Nephron progenitor cell (in vitro differentiated cells): ENCODE measurements at regions not wholly inside any gene's neighbourhood (a gene's known extent, or its start where the extent isn't known, plus 50 kb on each side); places are given as distances from the start of the nearest gene placed in this dataset.
A peak's percentile ranks its signal among the peaks of the same experiment; 100 is the strongest.

Experiments
- DNase-seq: peaks from one replicate; pipeline ENCODE4 v3.0.0; 2021
- H3K27ac Mint-ChIP-seq: 2 replicates; pipeline ENCODE4 v1.8.0; 2021; ENCODE audit warnings: mild to moderate bottlenecking, moderate library complexity, mixed read lengths
- H3K27me3 Mint-ChIP-seq: 2 replicates; pipeline ENCODE4 v1.8.0; 2021; ENCODE audit warnings: mild to moderate bottlenecking, low read depth, mixed read lengths; ENCODE audit not compliant: poor library complexity
- H3K36me3 Mint-ChIP-seq: 2 replicates; pipeline ENCODE4 v1.8.0; 2021; ENCODE audit warnings: low read depth, mixed read lengths
- H3K4me1 Mint-ChIP-seq: 2 replicates; pipeline ENCODE4 v1.8.0; 2021; ENCODE audit warnings: mixed read lengths
- H3K4me3 Mint-ChIP-seq: 2 replicates; pipeline ENCODE4 v1.8.0; 2021; ENCODE audit warnings: mild to moderate bottlenecking, moderate library complexity, mixed read lengths
- H3K9me3 Mint-ChIP-seq: 2 replicates; pipeline ENCODE4 v1.8.0; 2021; ENCODE audit warnings: mild to moderate bottlenecking, moderate library complexity, mixed read lengths
- TF ChIP-seq, protein P1 (sequence below): fragments of 200-600 bp; sonication (generic); IDR thresholded peaks from 2 replicates; pipeline ENCODE4 v1.5.0; 2021; ENCODE audit warnings: antibody characterized with exemption

DNA sequence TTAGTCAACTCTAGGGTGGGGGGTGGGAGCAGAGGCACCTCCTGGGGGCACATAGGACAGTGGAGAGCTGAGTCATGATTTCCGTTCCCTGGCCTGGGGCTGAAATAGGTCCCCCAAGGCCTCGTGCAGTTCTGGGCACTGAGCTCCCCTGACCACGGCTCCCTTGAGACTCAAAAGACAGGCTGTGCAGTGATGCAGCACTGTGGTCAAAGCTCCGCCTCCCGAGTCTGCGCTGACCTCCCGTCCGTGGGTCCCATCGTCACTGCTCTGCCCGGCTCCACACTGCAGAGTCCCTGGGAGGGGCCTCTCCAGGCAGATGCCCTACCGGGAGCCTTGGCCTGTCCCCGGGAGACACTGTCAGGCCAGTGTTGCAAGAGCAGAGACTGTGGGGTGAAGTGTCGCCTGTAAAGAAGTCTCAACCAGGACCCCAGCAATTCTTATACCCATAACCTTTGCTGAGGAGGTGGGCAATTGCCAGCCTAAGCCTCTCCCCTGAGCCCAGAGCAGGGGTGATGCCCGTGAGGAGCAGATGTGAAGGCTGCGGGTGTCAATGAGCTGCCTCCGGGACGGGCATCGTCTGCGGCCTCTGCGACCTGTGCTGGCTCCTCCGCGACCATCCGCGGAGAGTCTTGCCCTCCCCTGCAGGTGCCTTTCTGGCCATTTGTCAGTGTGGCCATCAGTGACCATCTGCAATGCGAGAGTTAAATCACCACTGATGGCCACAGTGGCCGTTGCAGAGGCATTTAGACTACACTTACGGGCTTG is 877.3 kb downstream of the BRD1 start:
- DNase-seq: peak; percentile 45
- peaks cover 21% of the 10 kb centered on the region for H3K4me1 Mint-ChIP-seq
- H3K27ac Mint-ChIP-seq: no peak overlapping the region
- no peaks in the 10 kb centered on the region for H3K9me3 Mint-ChIP-seq
- peaks cover 13% of the 10 kb centered on the region for H3K27me3 Mint-ChIP-seq
- no peak overlapping the region for H3K4me3 Mint-ChIP-seq
- TF ChIP-seq, protein P1, sequence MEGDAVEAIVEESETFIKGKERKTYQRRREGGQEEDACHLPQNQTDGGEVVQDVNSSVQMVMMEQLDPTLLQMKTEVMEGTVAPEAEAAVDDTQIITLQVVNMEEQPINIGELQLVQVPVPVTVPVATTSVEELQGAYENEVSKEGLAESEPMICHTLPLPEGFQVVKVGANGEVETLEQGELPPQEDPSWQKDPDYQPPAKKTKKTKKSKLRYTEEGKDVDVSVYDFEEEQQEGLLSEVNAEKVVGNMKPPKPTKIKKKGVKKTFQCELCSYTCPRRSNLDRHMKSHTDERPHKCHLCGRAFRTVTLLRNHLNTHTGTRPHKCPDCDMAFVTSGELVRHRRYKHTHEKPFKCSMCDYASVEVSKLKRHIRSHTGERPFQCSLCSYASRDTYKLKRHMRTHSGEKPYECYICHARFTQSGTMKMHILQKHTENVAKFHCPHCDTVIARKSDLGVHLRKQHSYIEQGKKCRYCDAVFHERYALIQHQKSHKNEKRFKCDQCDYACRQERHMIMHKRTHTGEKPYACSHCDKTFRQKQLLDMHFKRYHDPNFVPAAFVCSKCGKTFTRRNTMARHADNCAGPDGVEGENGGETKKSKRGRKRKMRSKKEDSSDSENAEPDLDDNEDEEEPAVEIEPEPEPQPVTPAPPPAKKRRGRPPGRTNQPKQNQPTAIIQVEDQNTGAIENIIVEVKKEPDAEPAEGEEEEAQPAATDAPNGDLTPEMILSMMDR: no peak
- H3K36me3 Mint-ChIP-seq: no peaks in the 10 kb centered on the region

DNA sequence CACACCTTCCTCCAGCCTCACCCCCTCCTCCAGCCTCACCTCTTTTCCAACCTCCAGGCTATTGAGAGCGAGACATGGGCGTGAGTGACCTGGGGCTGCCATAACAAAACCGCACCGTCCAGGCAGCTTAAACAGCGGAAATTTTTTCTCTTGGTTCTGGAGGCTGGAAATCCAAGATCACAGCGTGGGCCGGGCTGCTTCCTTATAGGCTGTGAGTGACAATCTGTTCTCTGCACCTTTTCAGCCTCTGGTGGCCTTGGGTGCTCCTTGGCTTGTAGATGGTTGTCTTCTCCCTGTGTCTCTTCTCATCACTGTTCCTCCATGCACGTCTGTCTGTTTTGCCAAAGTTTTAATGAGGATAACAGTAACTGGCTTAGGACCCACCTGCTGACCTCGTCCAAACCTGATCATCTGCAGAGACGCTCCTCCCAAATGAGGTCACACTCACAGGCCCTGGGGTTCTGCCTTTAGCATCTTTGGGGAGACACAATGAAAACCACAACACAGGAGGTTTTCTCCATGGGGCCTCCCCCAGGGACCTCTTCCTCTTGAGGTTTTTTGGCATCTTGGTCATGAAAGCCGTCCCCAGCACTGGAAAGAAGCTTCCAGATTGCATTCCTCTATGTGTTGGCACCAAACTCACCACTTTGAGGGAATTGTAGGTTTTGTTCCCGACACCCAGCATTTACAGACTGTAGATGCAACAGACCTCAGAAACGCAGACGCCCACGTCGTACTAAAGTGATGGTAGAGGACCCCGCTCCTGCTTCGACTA is 878.1 kb downstream of the BRD1 start:
- TF ChIP-seq, protein P1: no peak

DNA sequence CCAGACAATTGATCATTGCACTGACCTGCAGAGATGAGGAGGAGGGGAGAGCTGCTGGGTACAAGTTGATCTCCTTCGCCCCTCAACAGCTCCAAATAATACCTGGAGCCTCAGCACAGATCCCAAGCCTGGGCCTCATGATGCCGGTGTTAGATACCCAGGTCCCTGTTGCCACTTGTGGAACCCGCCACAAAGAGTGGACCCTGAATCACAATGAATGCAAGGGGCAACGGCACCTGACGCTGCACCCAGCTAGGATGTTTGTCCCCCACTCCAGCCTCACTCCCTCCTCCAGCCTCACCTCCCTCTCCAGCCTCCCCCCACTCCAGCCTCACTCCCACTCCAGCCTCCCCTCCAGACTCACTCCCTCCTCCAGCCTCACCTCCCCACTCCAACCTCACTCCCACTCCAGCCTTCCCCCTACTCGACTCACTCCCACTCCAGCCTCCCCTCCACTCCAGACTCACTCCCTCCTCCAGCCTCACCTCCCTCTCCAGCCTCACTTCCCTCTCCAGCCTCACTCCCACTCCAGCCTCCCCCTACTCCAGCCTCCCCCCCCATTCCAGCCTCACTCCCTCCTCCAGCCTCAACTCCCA is 879.0 kb downstream of the BRD1 start:
- Mint-ChIP-seq H3K27me3 (peaks cover 13% of the 10 kb centered on the region), H3K4me3 (no peak overlapping the region), H3K36me3 (no peaks in the 10 kb centered on the region), H3K27ac (no peak overlapping the region), H3K4me1 (peaks cover 21% of the 10 kb centered on the region), H3K9me3 (no peaks in the 10 kb centered on the region)
- no peak for DNase-seq
- TF ChIP-seq, protein P1: no peak

More for the DNA sequence above, 878.1 kb downstream of the BRD1 start:
- Mint-ChIP-seq H3K4me1 (peaks cover 20% of the 10 kb centered on the region), H3K4me3 (no peak overlapping the region), H3K27me3 (peaks cover 13% of the 10 kb centered on the region), H3K9me3 (no peaks in the 10 kb centered on the region), H3K27ac (no peak overlapping the region), H3K36me3 (no peaks in the 10 kb centered on the region)
- DNase-seq: no peak

DNA sequence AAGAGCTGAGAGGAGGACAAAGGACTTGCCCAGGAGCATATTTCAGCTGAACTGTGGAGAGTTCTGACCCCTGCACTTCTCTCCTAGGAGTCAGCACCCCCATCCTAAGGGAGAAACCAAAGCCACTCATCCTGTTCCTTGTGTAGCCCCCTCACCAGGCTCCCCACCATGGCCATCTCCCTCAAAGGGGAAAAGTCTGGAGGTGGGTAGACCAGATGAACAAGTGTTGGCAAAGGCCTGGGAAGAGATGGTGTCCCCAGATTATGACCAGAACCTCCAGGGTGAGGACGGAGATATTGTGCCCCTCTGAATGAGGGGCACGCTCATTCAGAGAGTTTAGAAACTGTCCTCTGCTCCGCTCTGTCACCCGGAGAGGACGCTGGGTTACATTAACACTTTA is 880.0 kb downstream of the BRD1 start:
- Mint-ChIP-seq H3K4me3 (no peak overlapping the region), H3K27ac (no peak overlapping the region), H3K27me3 (peaks cover 13% of the 10 kb centered on the region), H3K4me1 (peaks cover 24% of the 10 kb centered on the region), H3K9me3 (no peaks in the 10 kb centered on the region), H3K36me3 (no peaks in the 10 kb centered on the region)
- no peak for DNase-seq
- TF ChIP-seq, protein P1: no peak

DNA sequence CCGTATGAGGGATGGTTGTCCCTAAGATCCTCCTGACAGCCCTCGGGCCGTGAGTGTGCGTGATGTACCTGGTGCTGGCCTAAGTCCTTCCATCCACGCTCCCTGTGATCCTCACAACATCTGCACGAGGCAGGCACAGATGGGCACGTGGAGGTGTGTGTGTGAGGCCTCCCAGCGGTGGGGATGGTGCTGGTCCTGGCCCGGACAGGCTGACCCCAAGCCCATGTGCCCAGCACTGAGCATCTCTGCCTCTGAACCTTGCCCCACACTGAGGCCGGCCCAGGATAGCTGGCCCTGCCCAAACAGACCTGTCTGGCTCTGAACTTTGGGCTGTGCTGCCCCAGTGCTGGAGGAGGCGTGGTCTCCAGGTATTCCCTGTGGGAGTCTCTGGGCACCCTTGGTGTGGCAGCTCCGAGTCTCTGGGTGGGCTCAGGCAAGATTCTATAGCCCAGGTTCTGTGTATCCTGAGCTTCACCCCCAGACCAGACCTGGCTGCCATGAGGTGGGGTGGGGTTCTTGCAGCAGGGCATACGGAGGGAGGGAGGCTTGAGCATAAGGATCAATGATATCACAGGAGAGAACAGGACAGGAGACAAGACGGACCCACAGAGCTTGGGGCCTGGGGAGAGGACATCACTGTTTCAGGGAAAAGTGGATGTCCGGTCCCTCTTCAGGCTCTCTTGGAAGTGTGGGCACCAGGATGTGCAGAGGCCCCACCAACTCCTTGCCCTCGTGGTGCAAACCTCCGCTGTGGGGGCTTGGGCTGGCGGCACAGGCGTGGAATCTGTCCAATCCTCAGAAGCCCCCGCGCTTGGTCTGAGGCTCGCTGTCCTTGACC is 881.8 kb downstream of the BRD1 start:
- TF ChIP-seq, protein P1: no peak
- Mint-ChIP-seq H3K36me3 (no peaks in the 10 kb centered on the region), H3K4me3 (no peak overlapping the region), H3K4me1 (peaks cover 31% of the 10 kb centered on the region), H3K27me3 (peaks cover 9% of the 10 kb centered on the region), H3K27ac (no peak overlapping the region), H3K9me3 (no peaks in the 10 kb centered on the region)
- no peak for DNase-seq
